CD14-positive monocyte (primary cell): ENCODE measurements at regions not wholly inside any gene's neighbourhood (a gene's known extent, or its start where the extent isn't known, plus 50 kb on each side); places are given as distances from the start of the nearest gene placed in this dataset.

Experiments
- DNase-seq, 3 donors: peaks; one replicate each; pipeline ENCODE4 v3.0.0-alpha.2; 2011 to 2022
- H2AFZ ChIP-seq: 2 replicates; pipeline ENCODE4 v1.6.0; 2012; ENCODE audit warnings: mild to moderate bottlenecking, low read depth, low read length, inconsistent platforms; ENCODE audit not compliant: insufficient read depth, poor library complexity, severe bottlenecking
- H3K27ac ChIP-seq, 2 donors: 1 replicate in 1 of 2; 2 replicates in 1 of 2; pipeline ENCODE4 v1.5.1; 2012 to 2013; ENCODE audit warnings: low read length in 2 of 2, control low read depth in 1 of 2, inconsistent platforms in 1 of 2, low read depth in 1 of 2, mild to moderate bottlenecking in 1 of 2
- H3K27me3 ChIP-seq, 2 donors: one replicate each; pipeline versions ENCODE4 v1.6.0 to v1.6.1; 2011 to 2013; ENCODE audit warnings: low read length in 2 of 2; ENCODE audit not compliant: control insufficient read depth in 2 of 2, insufficient read depth in 2 of 2
- H3K36me3 ChIP-seq, 2 donors: replicated peaks in 1 of 2; 1 replicate in 1 of 2; 2 replicates in 1 of 2; pipeline versions ENCODE4 v1.5.1 to v1.6.1; 2012 to 2013; ENCODE audit warnings: low read length in 2 of 2, control low read depth in 1 of 2, inconsistent platforms in 1 of 2, mild to moderate bottlenecking in 1 of 2; ENCODE audit not compliant: insufficient read depth in 2 of 2, control insufficient read depth in 1 of 2
- H3K4me1 ChIP-seq, 2 donors: 1 replicate in 1 of 2; 2 replicates in 1 of 2; pipeline versions ENCODE4 v1.5.1 to v1.6.1; 2012 to 2013; ENCODE audit warnings: low read length in 2 of 2, control low read depth in 1 of 2, inconsistent platforms in 1 of 2, mild to moderate bottlenecking in 1 of 2, moderate library complexity in 1 of 2; ENCODE audit not compliant: insufficient read depth in 2 of 2, control insufficient read depth in 1 of 2
- H3K4me2 ChIP-seq: replicated peaks from 2 replicates; pipeline ENCODE3; 2012; ENCODE audit warnings: low read length, moderate library complexity, mild to moderate bottlenecking; ENCODE audit not compliant: poor library complexity, severe bottlenecking; ENCODE audit errors: extremely low read depth
- H3K4me3 ChIP-seq, 3 experiments: fragments of 200-600 bp in 1 of 3; sonication (generic) in 1 of 3; replicated peaks in 1 of 3; 1 replicate in 2 of 3; 2 replicates in 1 of 3; pipeline ENCODE4 v1.5.1; 2011 to 2013; ENCODE audit warnings: low read length in 3 of 3, mild to moderate bottlenecking in 3 of 3, control low read depth in 2 of 3, low read depth in 2 of 3, inconsistent platforms in 1 of 3, moderate library complexity in 1 of 3
- H3K79me2 ChIP-seq: 2 replicates; pipeline ENCODE4 v1.6.0; 2012; ENCODE audit warnings: mild to moderate bottlenecking, control low read depth, inconsistent platforms, low read length, moderate library complexity; ENCODE audit not compliant: insufficient read depth
- H3K9ac ChIP-seq: 2 replicates; pipeline ENCODE4 v1.6.0; 2017; ENCODE audit warnings: low read length, mild to moderate bottlenecking; ENCODE audit not compliant: insufficient read depth, poor library complexity, severe bottlenecking
- H3K9me3 ChIP-seq, 2 donors: replicated peaks in 1 of 2; 1 replicate in 1 of 2; 2 replicates in 1 of 2; pipeline versions ENCODE4 v1.5.1 to v1.6.1; 2012 to 2013; ENCODE audit warnings: low read length in 2 of 2, control low read depth in 1 of 2; ENCODE audit not compliant: control insufficient read depth in 1 of 2, insufficient read depth in 1 of 2
- H4K20me1 ChIP-seq: 2 replicates; pipeline ENCODE4 v1.6.0; 2012; ENCODE audit warnings: mild to moderate bottlenecking, low read length, control low read depth, moderate library complexity; ENCODE audit not compliant: insufficient read depth
- H3K27ac Mint-ChIP-seq, 7 donors: one replicate each; pipeline ENCODE4 v1.8.0; 2020; ENCODE audit warnings: mild to moderate bottlenecking in 7 of 7, mixed read lengths in 7 of 7, moderate library complexity in 6 of 7, inconsistent platforms in 2 of 7
- H3K27me3 Mint-ChIP-seq, 3 donors: one replicate each; pipeline ENCODE4 v1.8.0; 2021 to 2022; ENCODE audit warnings: low read depth in 3 of 3, mild to moderate bottlenecking in 3 of 3, mixed read lengths in 3 of 3, moderate library complexity in 3 of 3, inconsistent platforms in 1 of 3
- H3K36me3 Mint-ChIP-seq, 2 donors: one replicate each; pipeline ENCODE4 v1.8.0; 2020; ENCODE audit warnings: mixed read lengths in 2 of 2, inconsistent platforms in 1 of 2, mild to moderate bottlenecking in 1 of 2
- H3K4me1 Mint-ChIP-seq: one replicate; pipeline ENCODE4 v1.8.0; 2020; ENCODE audit warnings: mild to moderate bottlenecking, mixed read lengths
- H3K4me3 Mint-ChIP-seq, 2 donors: one replicate each; pipeline ENCODE4 v1.8.0; 2020; ENCODE audit warnings: mild to moderate bottlenecking in 2 of 2, mixed read lengths in 2 of 2, moderate library complexity in 1 of 2
- H3K9me3 Mint-ChIP-seq, 7 donors: one replicate each; pipeline ENCODE4 v1.8.0; 2020 to 2022; ENCODE audit warnings: mixed read lengths in 7 of 7, mild to moderate bottlenecking in 6 of 7, moderate library complexity in 6 of 7, inconsistent platforms in 2 of 7
- CTCF ChIP-seq: fragments of 200-600 bp; IDR thresholded peaks from one replicate; pipeline ENCODE4 v1.8.0; 2022; ENCODE audit warnings: antibody characterized with exemption, mild to moderate bottlenecking
- WGBS: methylation state at CpG from one replicate; pipeline ENCODE4 v1.1.5; 2013; ENCODE audit warnings: missing lambda C conversion rate; ENCODE audit not compliant: insufficient coverage; 5-methylcytosine and 5-hydroxymethylcytosine counted together
- intact Hi-C, 2 donors: fragments of 100-400 bp; cut with micrococcal nuclease; formaldehyde crosslinking; loops; one replicate each; pipeline versions ENCODE4 v1.15.0 to v1.15.1; 2023

GRCh38 chr4:3372264-3372932 is 69.4 kb upstream of the HGFAC start:
- H3K27me3 Mint-ChIP-seq, result peaks cover 18 to 45% (median 39%) of the 10 kb centered on the region in 3 donors
- H2AFZ ChIP-seq, result no peak overlapping the region
- H3K4me2 ChIP-seq, result peak overlapping the region; percentile 32
- H3K4me3 ChIP-seq, result peak overlapping the region in 1 of 3 experiments; percentile 8
- peaks cover 0 to 1% (median 0%) of the 10 kb centered on the region in 7 donors for H3K9me3 Mint-ChIP-seq
- peaks cover 26 to 29% of the 10 kb centered on the region in 2 donors for H3K36me3 Mint-ChIP-seq
- peak overlapping the region; percentile 89 to 95 (median 92) for H3K27ac Mint-ChIP-seq
- peak overlapping the region; percentile 67 to 90 for H3K27ac ChIP-seq
- peak; percentile 25 to 30 (median 27) for DNase-seq
- H3K4me1 Mint-ChIP-seq, result peaks cover 57% of the 10 kb centered on the region
- H3K27me3 ChIP-seq, result peaks cover 0 to 17% of the 10 kb centered on the region in 2 donors
- H3K4me1 ChIP-seq, result peaks cover 50 to 58% of the 10 kb centered on the region in 2 donors
- TF ChIP-seq CTCF, result no peak
- WGBS, result 85% methylated on average over 18 of the region's 23 CpGs
- no peaks in the 10 kb centered on the region for H3K36me3 ChIP-seq
- H3K4me3 Mint-ChIP-seq, result peak overlapping the region; percentile 59 to 83
- intact Hi-C loops, result loop anchor here in 1 of 2 donors (2.0 kb wide), 1 partner anchor 16 kb away; no protein-coding TSS in a partner anchor
- H3K79me2 ChIP-seq, result no peaks in the 10 kb centered on the region
- H4K20me1 ChIP-seq, result no peaks in the 10 kb centered on the region
- peak overlapping the region; percentile 47 for H3K9ac ChIP-seq
- H3K9me3 ChIP-seq, result no peaks in the 10 kb centered on the region

- peak; percentile 97 to 98 (median 98) for DNase-seq
- H3K4me3 Mint-ChIP-seq, result peak overlapping the region; percentile 59 to 83
- Histone ChIP-seq H3K4me1 (peaks cover 50 to 58% of the 10 kb centered on the region in 2 donors), H3K9ac (peak overlapping the region; percentile 67), H3K9me3 (no peaks in the 10 kb centered on the region), H2AFZ (no peak overlapping the region), H3K4me3 (peak overlapping the region in 1 of 3 experiments; percentile 8), H4K20me1 (no peaks in the 10 kb centered on the region), H3K27me3 (peaks cover 0 to 17% of the 10 kb centered on the region in 2 donors), H3K79me2 (no peaks in the 10 kb centered on the region), H3K4me2 (peak overlapping the region; percentile 33), H3K27ac (peak overlapping the region; percentile 67 to 90), H3K36me3 (no peaks in the 10 kb centered on the region)
- H3K27me3 Mint-ChIP-seq, result peaks cover 17 to 41% (median 37%) of the 10 kb centered on the region in 3 donors
- H3K36me3 Mint-ChIP-seq, result peaks cover 26% of the 10 kb centered on the region in 2 donors
- TF ChIP-seq CTCF, result peak; percentile 10
- H3K9me3 Mint-ChIP-seq, result peaks cover 0 to 1% (median 0%) of the 10 kb centered on the region in 7 donors
- peaks cover 57% of the 10 kb centered on the region for H3K4me1 Mint-ChIP-seq
- H3K27ac Mint-ChIP-seq, result peak overlapping the region; percentile 89 to 95 (median 92)
- intact Hi-C loops, result loop anchor here in 1 of 2 donors (2.0 kb wide), 1 partner anchor 16 kb away; no protein-coding TSS in a partner anchor
- WGBS, result 20% methylated on average over 20 of the region's 28 CpGs
These were observed 68.8 kb upstream of the HGFAC start for GRCh38 chr4:3372933-3373465.
